IMR-90 (cell line): ENCODE measurements at regions not wholly inside any gene's neighbourhood (a gene's known extent, or its start where the extent isn't known, plus 50 kb on each side); places are given as distances from the start of the nearest gene placed in this dataset.

Experiments used
- ATAC-seq: fragments of 200-7000 bp; cut with Tn5 transposase; 2 replicates; pipeline ENCODE4 v1.9.1; 2020; ENCODE audit warnings: low read depth, mild to moderate bottlenecking, moderate library complexity
- BruUV-seq: library from RNA; stranded (reverse); fragments of 400-500 nt; replicated peaks from 2 replicates; lab custom pipeline; 2021; lab: Mats Ljungman, UMichigan
- CTCF ChIA-PET: fragments of 300-600 bp; formaldehyde crosslinking; extraction: SDS; loops from one replicate; lab custom pipeline; 2021; ENCODE audit warnings: antibody characterized with exemption; lab: Yijun Ruan, JAX
- POLR2A ChIA-PET: fragments of 300-600 bp; sonication (Branson Sonifier 250); formaldehyde crosslinking; loops from one replicate; lab custom pipeline; 2022; ENCODE audit warnings: antibody characterized with exemption; ENCODE audit not compliant: unreplicated experiment; lab: Charles Lee
- DNase-seq: peaks from one replicate; pipeline ENCODE4 v3.0.0; 2013
- H2AFZ ChIP-seq: replicated peaks from 2 replicates; pipeline ENCODE3; 2013; ENCODE audit warnings: low read length, mild to moderate bottlenecking; ENCODE audit not compliant: poor library complexity
- H2AK5ac ChIP-seq: 2 replicates; pipeline ENCODE4 v1.6.1; 2013; ENCODE audit warnings: low read depth, low read length, inconsistent platforms
- H2AK9ac ChIP-seq: replicated peaks from 2 replicates; pipeline ENCODE3; 2013; ENCODE audit warnings: mild to moderate bottlenecking, low read depth, low read length, moderate library complexity; ENCODE audit not compliant: poor library complexity
- H2BK120ac ChIP-seq: 2 replicates; pipeline ENCODE4 v1.6.1; 2013; ENCODE audit warnings: low read depth, low read length, inconsistent platforms
- H2BK15ac ChIP-seq: 3 replicates; pipeline ENCODE4 v1.6.1; 2013; ENCODE audit warnings: low read depth, low read length, inconsistent platforms
- H2BK20ac ChIP-seq: 2 replicates; pipeline ENCODE4 v1.6.1; 2013; ENCODE audit warnings: low read depth, mild to moderate bottlenecking, inconsistent platforms, low read length, moderate library complexity
- H2BK5ac ChIP-seq: 2 replicates; pipeline ENCODE4 v1.6.1; 2013; ENCODE audit warnings: mild to moderate bottlenecking, low read depth, low read length, inconsistent platforms; ENCODE audit not compliant: poor library complexity, severe bottlenecking
- H3K14ac ChIP-seq: replicated peaks from 2 replicates; pipeline ENCODE4 v1.6.1; 2013; ENCODE audit warnings: low read depth, low read length, inconsistent platforms
- H3K18ac ChIP-seq: 2 replicates; pipeline ENCODE4 v1.6.1; 2013; ENCODE audit warnings: low read depth, low read length, control low read depth
- H3K23ac ChIP-seq: 2 replicates; pipeline ENCODE4 v1.6.1; 2013; ENCODE audit warnings: low read depth, low read length, inconsistent platforms
- H3K27ac ChIP-seq: 2 replicates; pipeline ENCODE4 v1.5.1; 2013; ENCODE audit warnings: mild to moderate bottlenecking, control low read depth, low read length; ENCODE audit not compliant: insufficient read depth
- H3K27me3 ChIP-seq: 2 replicates; pipeline ENCODE4 v1.6.1; 2013; ENCODE audit warnings: low read length; ENCODE audit not compliant: control insufficient read depth, insufficient read depth
- H3K36me3 ChIP-seq: 2 replicates; pipeline ENCODE4 v1.6.1; 2013; ENCODE audit warnings: low read length, mixed read lengths; ENCODE audit not compliant: control insufficient read depth, insufficient read depth
- H3K4ac ChIP-seq: 2 replicates; pipeline ENCODE4 v1.6.1; 2013; ENCODE audit warnings: low read depth, low read length, inconsistent platforms
- H3K4me1 ChIP-seq: 2 replicates; pipeline ENCODE4 v1.6.1; 2013; ENCODE audit warnings: low read length, mixed read lengths; ENCODE audit not compliant: control insufficient read depth, insufficient read depth
- H3K4me2 ChIP-seq: 2 replicates; pipeline ENCODE4 v1.6.1; 2013; ENCODE audit warnings: low read depth, mild to moderate bottlenecking, control low read depth, low read length, moderate library complexity
- H3K4me3 ChIP-seq: 2 replicates; pipeline ENCODE4 v1.5.1; 2013; ENCODE audit warnings: low read depth, mild to moderate bottlenecking, control low read depth, low read length, moderate library complexity; ENCODE audit not compliant: insufficient read depth
- H3K56ac ChIP-seq: 2 replicates; pipeline ENCODE4 v1.6.1; 2013; ENCODE audit warnings: low read length, inconsistent platforms; ENCODE audit not compliant: insufficient read depth; ENCODE audit errors: extremely low read depth
- H3K79me1 ChIP-seq, 2 experiments: 2 replicates each; pipeline ENCODE4 v1.6.1; 2013; ENCODE audit warnings: low read length in 2 of 2, inconsistent platforms in 1 of 2, low read depth in 1 of 2
- H3K9ac ChIP-seq: 2 replicates; pipeline ENCODE4 v1.6.1; 2013; ENCODE audit warnings: low read depth, low read length, control low read depth
- H3K9me1 ChIP-seq: 2 replicates; pipeline ENCODE4 v1.6.1; 2013; ENCODE audit warnings: low read length, inconsistent platforms; ENCODE audit not compliant: insufficient read depth
- H3K9me3 ChIP-seq: 2 replicates; pipeline ENCODE4 v1.6.1; 2013; ENCODE audit warnings: low read length; ENCODE audit not compliant: control insufficient read depth, insufficient read depth
- H4K20me1 ChIP-seq: 2 replicates; pipeline ENCODE4 v1.6.1; 2013; ENCODE audit warnings: low read length, inconsistent platforms; ENCODE audit not compliant: insufficient read depth
- H4K5ac ChIP-seq: 2 replicates; pipeline ENCODE4 v1.6.1; 2013; ENCODE audit warnings: mild to moderate bottlenecking, low read depth, low read length, control low read depth
- H4K8ac ChIP-seq, 2 experiments: 2 replicates each; pipeline ENCODE4 v1.6.1; 2013; ENCODE audit warnings: low read depth in 2 of 2, low read length in 2 of 2, control low read depth in 1 of 2, inconsistent platforms in 1 of 2
- H4K91ac ChIP-seq: 2 replicates; pipeline ENCODE4 v1.6.1; 2013; ENCODE audit warnings: low read depth, low read length, inconsistent platforms; ENCODE audit not compliant: insufficient read depth
- CEBPB ChIP-seq: IDR thresholded peaks from 2 replicates; pipeline ENCODE4 v1.6.1; 2012; ENCODE audit warnings: low read depth, low read length, improper control_type of control experiment
- CTCF ChIP-seq: conservative IDR thresholded peaks from 2 replicates; pipeline ENCODE4 v1.5.1; 2012; ENCODE audit warnings: mild to moderate bottlenecking, low read depth, low read length, improper control_type of control experiment
- ELK1 ChIP-seq: fragments of 150-350 bp; IDR thresholded peaks from 2 replicates; pipeline ENCODE4 v1.6.1; 2016; ENCODE audit warnings: low read depth, mild to moderate bottlenecking, low read length, moderate library complexity, borderline replicate concordance
- MAFK ChIP-seq: IDR thresholded peaks from 2 replicates; pipeline ENCODE4 v1.6.1; 2012; ENCODE audit warnings: low read depth, low read length, improper control_type of control experiment
- MAZ ChIP-seq: IDR thresholded peaks from 2 replicates; pipeline ENCODE4 v1.6.1; 2012; ENCODE audit warnings: low read depth, mild to moderate bottlenecking, low read length, improper control_type of control experiment, moderate library complexity, borderline replicate concordance
- RAD21 ChIP-seq: IDR thresholded peaks from 2 replicates; pipeline ENCODE4 v1.6.1; 2012; ENCODE audit warnings: low read length, improper control_type of control experiment
- RCOR1 ChIP-seq: IDR thresholded peaks from 2 replicates; pipeline ENCODE4 v1.6.1; 2012; ENCODE audit warnings: mild to moderate bottlenecking, low read length, improper control_type of control experiment; ENCODE audit not compliant: insufficient replicate concordance
- WGBS, 2 experiments: methylation state at CpG; one replicate each; pipeline versions ENCODE4 v1.1.5 to v1.1.7; 2013; ENCODE audit warnings: missing lambda C conversion rate in 2 of 2; ENCODE audit not compliant: insufficient read length in 1 of 2; ENCODE audit errors: extremely low coverage in 2 of 2; 5-methylcytosine and 5-hydroxymethylcytosine counted together
- dilution Hi-C: fragments of 300-500 bp; cut with HindIII; formaldehyde crosslinking; loops from one replicate; pipeline ENCODE4 v1.14.3; 2018; ENCODE audit warnings: low sequenced_read_pairs; ENCODE audit not compliant: unreplicated experiment
- in situ Hi-C: fragments of 300-500 bp; cut with MboI; formaldehyde crosslinking; loops from 3 replicates; pipeline ENCODE4 v1.14.3; 2019; ENCODE audit warnings: low sequenced_read_pairs, inconsistent platforms, mixed read lengths
- intact Hi-C: fragments of 100-400 bp; cut with micrococcal nuclease; formaldehyde crosslinking; loops from 2 replicates; pipeline ENCODE4 v1.10.0; 2022

GRCh38 chr12:107326237-107326636 lies 232.9 kb upstream of the CRY1 start:
- in situ Hi-C loops = no loop called here
- no peak overlapping the region for H2AFZ ChIP-seq
- TF ChIP-seq RAD21 (no peak), RCOR1 (no peak), CTCF (no peak), MAFK (no peak), ELK1 (no peak), CEBPB (no peak), MAZ (no peak)

More at GRCh38 chr12:107326237-107326636, 232.9 kb upstream of the CRY1 start:
- no CpG with 5 or more reads among the region's 2 CpGs for WGBS, 2 experiments
- Histone ChIP-seq H3K27me3 (peaks cover 4% of the 10 kb centered on the region), H2BK120ac (no peak overlapping the region), H3K56ac (no peak overlapping the region), H2BK5ac (no peak overlapping the region), H3K23ac (no peak overlapping the region), H4K8ac (no peak overlapping the region), H3K36me3 (no peaks in the 10 kb centered on the region), H3K9ac (no peak overlapping the region), H4K5ac (no peak overlapping the region), H4K20me1 (no peaks in the 10 kb centered on the region), H3K79me1 (no peaks in the 10 kb centered on the region), H4K91ac (no peak overlapping the region), H3K4me2 (no peak overlapping the region), H3K4me3 (no peak overlapping the region), H3K4me1 (no peaks in the 10 kb centered on the region), H3K18ac (no peak overlapping the region), H2BK20ac (no peak overlapping the region), H3K14ac (no peak overlapping the region), H2AK9ac (no peak overlapping the region), H2AK5ac (no peak overlapping the region), H3K4ac (no peak overlapping the region), H3K9me1 (no peaks in the 10 kb centered on the region), H2BK15ac (no peak overlapping the region), H3K9me3 (no peaks in the 10 kb centered on the region), H3K27ac (no peak overlapping the region)
- CTCF ChIA-PET = no interaction called here
- intact Hi-C loops (no loop called here), dilution Hi-C loops (no loop called here)
- POLR2A ChIA-PET = no interaction called here
- DNase-seq (no peak), ATAC-seq (no peak)
- BruUV-seq = no TSS peak
